ENCODE measurements at regions not wholly inside any gene's neighbourhood (a gene's known extent, or its start where the extent isn't known, plus 50 kb on each side); places are given as distances from the start of the nearest gene placed in this dataset.
A peak's percentile ranks its signal among the peaks of the same experiment; 100 is the strongest.

DNA sequence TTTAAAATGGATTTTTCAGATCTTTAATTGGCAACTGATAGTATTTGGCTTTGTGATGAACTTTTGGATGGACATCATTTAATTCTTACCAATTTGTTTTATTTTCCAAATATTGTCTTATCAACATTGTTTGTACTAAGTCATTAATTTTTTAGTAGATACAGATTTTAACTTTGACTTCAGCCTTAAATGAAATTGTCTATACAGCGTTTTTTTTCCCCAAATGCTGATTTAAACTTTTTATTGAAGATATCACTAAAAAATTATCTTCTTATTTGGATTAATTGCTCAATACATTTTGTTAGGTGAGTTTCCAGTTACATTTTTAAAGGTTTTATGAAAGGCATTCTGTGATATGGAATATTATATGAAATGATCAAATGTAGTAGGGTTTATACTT lies 123.6 kb upstream of the MMS22L start:
- Histone ChIP-seq H3K56ac (replicated peaks; ENCODE audit: insufficient read length, low read depth, low read length) (no peak overlapping the region), H3K4ac (replicated peaks; ENCODE audit: insufficient read length, low read depth, low read length) (no peak overlapping the region), H2BK5ac (ENCODE audit: low read depth, low read length) (no peak overlapping the region), H3K9me3 (ENCODE audit: insufficient read depth in 2 of 2, low read depth in 1 of 2, low read length in 1 of 2) (no peaks in the 10 kb centered on the region), H3K27ac (ENCODE audit: low read depth, low read length) (no peak overlapping the region), H3K4me3 (ENCODE audit: extremely low read depth in 1 of 4, insufficient read depth in 2 of 4, low read depth in 3 of 4, low read length in 4 of 4) (no peak overlapping the region), H4K20me1 (replicated peaks in 1 of 2; ENCODE audit: control insufficient read depth in 1 of 2, insufficient read depth in 2 of 2, low read length in 2 of 2) (no peaks in the 10 kb centered on the region), H3K14ac (ENCODE audit: insufficient read length) (no peak overlapping the region), H3K36me3 (ENCODE audit: control insufficient read depth in 2 of 4, insufficient read depth in 4 of 4, low read length in 3 of 4) (no peaks in the 10 kb centered on the region), H3K18ac (ENCODE audit: extremely low read depth, low read length) (no peak overlapping the region), H2BK12ac (ENCODE audit: low read depth, low read length) (no peak overlapping the region), H3K4me2 (ENCODE audit: insufficient read depth in 1 of 2, low read depth in 2 of 2, low read length in 2 of 2) (no peak overlapping the region), H4K8ac (ENCODE audit: extremely low read depth, insufficient read depth, low read length) (no peak overlapping the region), H3K4me1 (replicated peaks in 1 of 4; ENCODE audit: control insufficient read depth in 3 of 4, insufficient read depth in 4 of 4, low read length in 3 of 4) (peaks cover 0 to 2% (median 0%) of the 10 kb centered on the region in 4 experiments; a peak in 1 of 7 replicates), H3K23ac (ENCODE audit: insufficient read length) (no peak overlapping the region), H3K9ac (replicated peaks in 1 of 4; ENCODE audit: extremely low read depth in 1 of 4, low read depth in 3 of 4, low read length in 3 of 4) (no peak overlapping the region), H4K91ac (replicated peaks; ENCODE audit: insufficient read length, low read length) (no peak overlapping the region), H4K5ac (ENCODE audit: insufficient read length, low read depth, low read length) (no peak overlapping the region), H3K79me1 (ENCODE audit: low read depth, low read length) (no peaks in the 10 kb centered on the region), H2BK120ac (replicated peaks; ENCODE audit: low read depth, low read length) (no peak overlapping the region), H2AFZ (ENCODE audit: low read length) (no peak overlapping the region), H3K23me2 (ENCODE audit: low read depth, low read length) (no peaks in the 10 kb centered on the region), H2BK15ac (ENCODE audit: low read length) (no peak overlapping the region), H2BK20ac (ENCODE audit: low read length) (no peak overlapping the region), H3K27me3 (replicated peaks in 1 of 4; ENCODE audit: control insufficient read depth in 3 of 4, extremely low read depth in 1 of 4, insufficient read depth in 3 of 4, low read length in 3 of 4) (no peaks in the 10 kb centered on the region), H2AK5ac (ENCODE audit: low read depth, low read length) (no peak overlapping the region), H3K79me2 (ENCODE audit: control insufficient read depth in 1 of 2, insufficient read depth in 2 of 2, low read length in 2 of 2) (no peaks in the 10 kb centered on the region)
- TF ChIP-seq GABPA (IDR thresholded peaks at IDR 0.05; ENCODE audit: borderline replicate concordance, insufficient read depth, low read length) (no peak), MAFK (IDR thresholded peaks at IDR 0.05; ENCODE audit: low read depth, low read length) (peak; percentile 44; the same call in 1 of the 2 replicates), KDM5A (IDR thresholded peaks at IDR 0.05; ENCODE audit: low read length) (no peak)
- WGBS, 2 experiments (ENCODE audit: extremely low coverage in 1 of 2, insufficient coverage in 1 of 2, insufficient read length in 1 of 2, insufficient replicate concordance in 2 of 2, low coverage in 1 of 2, low lambda C conversion rate in 2 of 2, missing lambda C conversion rate in 1 of 2), result 85% methylated on average over 1 of the region's 1 CpG; no CpG with 5 or more reads in 1 of the 2 experiments
- DNase-seq (ENCODE audit: low read depth in 1 of 2, low spot score in 2 of 2) (no peak), FAIRE-seq (no peak)
- ChIA-PET POLR2A (ENCODE audit: partially characterized antibody) (no interaction called here), CTCF (ENCODE audit: partially characterized antibody) (interaction anchor here (0.7 to 1.4 kb wide), 3 partner anchors 8 to 223 kb away, joined by 3 to 4 read pairs (median 3); no protein-coding TSS in a partner anchor)
